ENCODE measurements at regions not wholly inside any gene's neighbourhood (a gene's known extent, or its start where the extent isn't known, plus 50 kb on each side); places are given as distances from the start of the nearest gene placed in this dataset.

- TF ChIP-seq ZFX (IDR thresholded peaks at IDR 0.05; ENCODE audit: borderline replicate concordance) = no peak
- no peak for TF ChIP-seq CTCF (IDR thresholded peaks at IDR 0.05)
- H3K27ac ChIP-seq = no peak overlapping the region
Measured at GRCh38 chr2:208545403-208546042, 138.9 kb downstream of the PTH2R start.

GRCh38 chr2:208546107-208546506, 139.5 kb downstream of the PTH2R start:
- TF ChIP-seq CTCF (IDR thresholded peaks at IDR 0.05) = no peak
- TF ChIP-seq ZFX (IDR thresholded peaks at IDR 0.05; ENCODE audit: borderline replicate concordance) = no peak
- H3K27ac ChIP-seq = no peak overlapping the region

GRCh38 chr2:208546860-208547650, 140.5 kb downstream of the PTH2R start:
- TF ChIP-seq CTCF (IDR thresholded peaks at IDR 0.05) = no peak
- no peak for TF ChIP-seq ZFX (IDR thresholded peaks at IDR 0.05; ENCODE audit: borderline replicate concordance)
- H3K27ac ChIP-seq = no peak overlapping the region

- TF ChIP-seq ZFX (IDR thresholded peaks at IDR 0.05; ENCODE audit: borderline replicate concordance) (no peak), CTCF (IDR thresholded peaks at IDR 0.05) (no peak)
- no peak overlapping the region for H3K27ac ChIP-seq
Measured at GRCh38 chr2:208548700-208549099, 142.1 kb downstream of the PTH2R start.

- TF ChIP-seq ZFX (IDR thresholded peaks at IDR 0.05; ENCODE audit: borderline replicate concordance) (no peak), CTCF (IDR thresholded peaks at IDR 0.05) (no peak)
- no peak overlapping the region for H3K27ac ChIP-seq
Measured at GRCh38 chr2:208549546-208550158, 143.1 kb downstream of the PTH2R start.

- TF ChIP-seq ZFX (IDR thresholded peaks at IDR 0.05; ENCODE audit: borderline replicate concordance) (no peak), CTCF (IDR thresholded peaks at IDR 0.05) (no peak)
- H3K27ac ChIP-seq = no peak overlapping the region
Measured at GRCh38 chr2:208552943-208553342, 146.4 kb downstream of the PTH2R start.

Data from 22Rv1 (cell line).